Neural progenitor cell (in vitro differentiated cells): ENCODE measurements at regions not wholly inside any gene's neighbourhood (a gene's known extent, or its start where the extent isn't known, plus 50 kb on each side); places are given as distances from the start of the nearest gene placed in this dataset.

ENCODE experiments used
- DNase-seq: peaks from one replicate; pipeline ENCODE4 v3.0.0-alpha.2; 2016; ENCODE audit warnings: low spot score
- H2AFZ ChIP-seq: fragments of 200-600 bp; sonication (generic); replicated peaks from 2 replicates; pipeline ENCODE4 v1.6.1; 2016; ENCODE audit warnings: antibody characterized with exemption
- H3F3A ChIP-seq: fragments of 200-600 bp; sonication (generic); 2 replicates; pipeline ENCODE4 v1.6.1; 2016; ENCODE audit warnings: antibody characterized with exemption, low read depth
- H3K27ac ChIP-seq: fragments of 200-600 bp; sonication (generic); 2 replicates; pipeline ENCODE4 v1.5.1; 2016; ENCODE audit warnings: mild to moderate bottlenecking
- H3K27me3 ChIP-seq: fragments of 200-600 bp; sonication (generic); 2 replicates; pipeline ENCODE4 v1.6.1; 2016; ENCODE audit warnings: mild to moderate bottlenecking, moderate library complexity
- H3K36me3 ChIP-seq: fragments of 200-600 bp; sonication (generic); 2 replicates; pipeline ENCODE4 v1.5.1; 2016
- H3K4me1 ChIP-seq: fragments of 200-600 bp; sonication (generic); 2 replicates; pipeline ENCODE4 v1.6.1; 2016; ENCODE audit warnings: mixed run types
- H3K4me2 ChIP-seq: fragments of 200-600 bp; sonication (generic); 2 replicates; pipeline ENCODE4 v1.6.1; 2016
- H3K4me3 ChIP-seq: fragments of 200-600 bp; sonication (generic); 2 replicates; pipeline ENCODE4 v1.5.1; 2016
- H3K79me2 ChIP-seq: fragments of 200-600 bp; sonication (generic); 2 replicates; pipeline ENCODE4 v1.6.1; 2016; ENCODE audit warnings: low read depth
- H3K9ac ChIP-seq: fragments of 200-600 bp; sonication (generic); 2 replicates; pipeline ENCODE4 v1.6.1; 2016
- H3K9me3 ChIP-seq: fragments of 200-600 bp; sonication (generic); 2 replicates; pipeline ENCODE4 v1.5.1; 2016; ENCODE audit warnings: low read depth
- H4K20me1 ChIP-seq: fragments of 200-600 bp; sonication (generic); 2 replicates; pipeline ENCODE4 v1.6.1; 2016; ENCODE audit warnings: low read depth
- H3K27ac Mint-ChIP-seq: 3 replicates; pipeline ENCODE4 v1.8.0; 2021; ENCODE audit warnings: mixed read lengths
- H3K27me3 Mint-ChIP-seq: 2 replicates; pipeline ENCODE4 v1.8.0; 2022; ENCODE audit warnings: low read depth, mild to moderate bottlenecking, inconsistent platforms, moderate library complexity, mixed read lengths; ENCODE audit not compliant: insufficient read depth
- H3K36me3 Mint-ChIP-seq: 3 replicates; pipeline ENCODE4 v1.8.0; 2021; ENCODE audit warnings: mixed read lengths
- H3K4me1 Mint-ChIP-seq: 3 replicates; pipeline ENCODE4 v1.8.0; 2021; ENCODE audit warnings: mixed read lengths
- H3K4me3 Mint-ChIP-seq: 3 replicates; pipeline ENCODE4 v1.8.0; 2021; ENCODE audit warnings: mild to moderate bottlenecking, moderate library complexity, mixed read lengths
- H3K9me3 Mint-ChIP-seq: 3 replicates; pipeline ENCODE4 v1.8.0; 2020; ENCODE audit warnings: mixed read lengths
- CTCF ChIP-seq: fragments of 200-600 bp; sonication (generic); IDR thresholded peaks from 2 replicates; pipeline ENCODE4 v1.5.1; 2017; ENCODE audit warnings: antibody characterized with exemption, mild to moderate bottlenecking
- EZH2 ChIP-seq: fragments of 200-600 bp; sonication (generic); IDR thresholded peaks from 2 replicates; pipeline ENCODE4 v1.6.1; 2017; ENCODE audit warnings: antibody characterized with exemption, mild to moderate bottlenecking, moderate library complexity
- EZH2phosphoT487 ChIP-seq: fragments of 200-600 bp; sonication (generic); IDR thresholded peaks from 2 replicates; pipeline ENCODE4 v1.6.1; 2017; ENCODE audit warnings: antibody characterized with exemption

DNA sequence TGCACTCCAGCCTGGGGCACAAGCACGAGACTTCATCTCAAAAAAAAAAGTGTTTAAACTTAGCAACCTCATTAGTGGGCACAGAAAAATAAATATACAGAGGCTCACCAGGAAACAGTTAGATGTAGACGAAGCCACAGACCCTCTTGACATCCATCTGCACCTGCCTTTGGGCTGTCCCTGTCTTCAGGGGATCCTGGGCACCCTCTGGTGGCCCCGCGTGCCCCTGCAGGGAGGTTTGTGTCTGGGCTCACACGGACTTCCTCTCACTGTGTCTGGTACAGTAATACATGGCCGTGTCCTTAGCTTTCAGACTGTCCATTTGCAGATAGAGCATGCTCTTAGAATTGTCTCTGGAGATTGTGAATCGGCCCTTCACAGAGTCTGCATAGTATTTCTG is 916.5 kb downstream of the TMEM121 start:
- Histone ChIP-seq H3K9ac (no peak overlapping the region), H3K4me3 (no peak overlapping the region), H3K27ac (no peak overlapping the region), H2AFZ (no peak overlapping the region), H3K9me3 (peaks cover 19% of the 10 kb centered on the region), H3K36me3 (no peaks in the 10 kb centered on the region), H3F3A (no peaks in the 10 kb centered on the region), H3K4me1 (no peaks in the 10 kb centered on the region), H3K4me2 (no peak overlapping the region), H4K20me1 (no peaks in the 10 kb centered on the region), H3K79me2 (no peaks in the 10 kb centered on the region), H3K27me3 (no peaks in the 10 kb centered on the region)
- Mint-ChIP-seq H3K9me3 (peaks cover 60% of the 10 kb centered on the region), H3K4me3 (no peak overlapping the region), H3K27ac (no peak overlapping the region), H3K36me3 (no peaks in the 10 kb centered on the region), H3K27me3 (peaks cover 7% of the 10 kb centered on the region), H3K4me1 (no peaks in the 10 kb centered on the region)
- DNase-seq = no peak
- TF ChIP-seq CTCF (no peak), EZH2phosphoT487 (no peak), EZH2 (no peak)

DNA sequence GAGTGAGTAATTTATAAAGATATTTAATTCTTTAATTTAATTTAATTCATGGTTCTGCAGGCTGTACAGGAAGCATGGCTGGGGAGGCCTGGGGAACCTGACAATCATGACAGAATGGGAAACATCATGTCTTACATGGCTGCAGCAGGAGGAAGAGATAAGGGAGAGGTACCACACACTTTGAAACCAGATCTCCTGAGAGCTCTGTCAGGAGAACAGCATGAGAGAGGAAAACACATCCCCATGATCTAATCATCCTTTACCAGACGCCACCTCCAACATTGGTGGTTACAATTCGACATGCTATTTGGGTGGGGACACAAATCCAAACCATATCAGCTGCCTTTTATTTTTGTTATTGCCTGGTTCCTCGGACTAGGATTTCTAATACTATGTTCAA is 928.6 kb downstream of the TMEM121 start:
- Histone ChIP-seq H3K4me3 (no peak overlapping the region), H3K27ac (no peak overlapping the region), H3K27me3 (no peaks in the 10 kb centered on the region), H3K4me1 (no peaks in the 10 kb centered on the region), H3K79me2 (no peaks in the 10 kb centered on the region), H3K9ac (no peak overlapping the region), H3F3A (no peaks in the 10 kb centered on the region), H3K36me3 (no peaks in the 10 kb centered on the region), H2AFZ (no peak overlapping the region), H4K20me1 (no peaks in the 10 kb centered on the region), H3K4me2 (no peak overlapping the region), H3K9me3 (peaks cover 44% of the 10 kb centered on the region)
- no peaks in the 10 kb centered on the region for H3K27me3 Mint-ChIP-seq
- no peaks in the 10 kb centered on the region for H3K4me1 Mint-ChIP-seq
- peaks cover 53% of the 10 kb centered on the region for H3K9me3 Mint-ChIP-seq
- no peaks in the 10 kb centered on the region for H3K36me3 Mint-ChIP-seq
- no peak overlapping the region for H3K27ac Mint-ChIP-seq
- TF ChIP-seq CTCF (no peak), EZH2 (no peak), EZH2phosphoT487 (no peak)
- no peak overlapping the region for H3K4me3 Mint-ChIP-seq
- DNase-seq = no peak

DNA sequence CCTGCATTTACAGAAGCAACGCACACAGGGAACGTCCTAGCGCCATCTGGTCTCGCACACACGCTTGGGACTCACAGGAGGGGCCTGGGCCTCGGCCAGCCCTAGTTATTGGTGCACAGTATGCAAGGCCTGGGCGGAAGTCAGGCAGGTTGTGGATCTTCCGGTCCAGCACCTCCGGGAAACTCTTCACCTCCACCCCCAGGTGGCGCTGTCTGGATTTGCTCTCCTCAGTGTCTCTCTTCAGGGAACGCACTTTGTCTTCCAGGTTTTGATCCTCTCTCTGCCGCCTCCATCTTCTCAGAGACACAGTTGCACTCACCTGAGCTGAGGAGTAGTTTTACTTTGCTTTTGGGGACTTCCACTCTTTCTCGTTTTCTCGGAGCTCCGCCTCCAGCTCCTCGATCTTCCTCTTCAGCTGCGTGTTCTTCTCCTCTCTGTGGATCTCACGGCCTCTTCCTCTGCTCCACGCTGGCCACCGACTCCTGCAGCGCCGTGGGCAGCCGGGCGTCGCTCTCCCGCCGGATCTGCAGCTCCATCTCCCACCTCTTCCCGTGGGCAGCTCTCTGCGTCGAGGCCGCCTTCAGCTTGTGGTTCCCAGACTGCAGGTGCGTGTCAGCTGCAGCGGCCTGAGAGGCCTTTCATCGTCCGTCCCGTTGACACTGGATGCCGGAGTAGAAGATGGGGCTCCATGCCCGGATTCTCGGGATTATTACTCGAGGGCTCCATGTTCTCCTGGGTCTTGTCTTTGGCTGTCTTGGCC is 933.8 kb downstream of the TMEM121 start:
- no peak overlapping the region for H3K27ac ChIP-seq
- Mint-ChIP-seq H3K4me1 (no peaks in the 10 kb centered on the region), H3K4me3 (no peak overlapping the region), H3K9me3 (peaks cover 47% of the 10 kb centered on the region), H3K27me3 (no peaks in the 10 kb centered on the region), H3K36me3 (no peaks in the 10 kb centered on the region), H3K27ac (no peak overlapping the region)
- H3K36me3 ChIP-seq = no peaks in the 10 kb centered on the region
- TF ChIP-seq CTCF (no peak), EZH2phosphoT487 (no peak), EZH2 (no peak)
- H3K4me1 ChIP-seq = no peaks in the 10 kb centered on the region
- H3K9ac ChIP-seq = no peak overlapping the region
- H3K9me3 ChIP-seq = peaks cover 24% of the 10 kb centered on the region
- no peaks in the 10 kb centered on the region for H3K27me3 ChIP-seq
- H2AFZ ChIP-seq = no peak overlapping the region
- H4K20me1 ChIP-seq = no peaks in the 10 kb centered on the region
- DNase-seq = no peak
- H3K4me2 ChIP-seq = no peak overlapping the region
- H3F3A ChIP-seq = no peaks in the 10 kb centered on the region
- H3K79me2 ChIP-seq = no peaks in the 10 kb centered on the region
- no peak overlapping the region for H3K4me3 ChIP-seq
